DMS114 treated with DMSO at 0.1 percent for 48 hours (cell line): ENCODE measurements at regions not wholly inside any gene's neighbourhood (a gene's known extent, or its start where the extent isn't known, plus 50 kb on each side); places are given as distances from the start of the nearest gene placed in this dataset.
"Not testable (repeated sequence)": the region's sequence is repeated elsewhere in the genome, so short reads cannot be mapped to it uniquely, and the experiment has no call there.

Experiments used
- DNase-seq: peaks from one replicate; lab custom pipeline; 2025; ENCODE audit not compliant: unreplicated experiment; lab: John Stamatoyannopoulos, UW

DNA sequence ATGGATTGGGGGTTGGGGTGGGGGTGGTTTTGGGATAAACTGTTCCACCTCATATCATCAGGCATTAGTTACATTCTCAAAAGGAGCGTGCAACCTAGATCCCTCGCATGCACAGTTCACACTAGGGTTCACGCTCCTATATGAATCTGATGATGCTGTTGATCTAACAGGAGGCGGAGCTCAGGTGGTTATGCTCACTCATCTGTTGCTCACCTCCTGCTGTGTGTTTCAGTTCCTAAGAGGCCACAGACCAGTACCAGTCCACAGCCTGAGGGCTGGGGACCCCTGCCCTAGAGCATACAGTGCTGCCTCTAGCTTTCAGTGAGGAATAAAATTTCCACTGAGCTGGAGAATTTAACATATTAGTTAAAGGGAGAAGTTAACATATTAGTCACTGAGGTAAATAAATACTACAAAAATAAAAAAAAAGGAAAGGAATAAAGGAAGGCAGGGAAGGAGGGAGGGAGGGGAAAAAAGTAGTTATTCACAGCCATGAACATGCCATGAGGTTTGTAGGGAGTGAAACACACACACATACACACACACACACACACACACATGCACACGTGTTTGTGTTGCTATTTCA, 612.7 kb upstream of the TBX3 start:
- DNase-seq, result no peak

DNA sequence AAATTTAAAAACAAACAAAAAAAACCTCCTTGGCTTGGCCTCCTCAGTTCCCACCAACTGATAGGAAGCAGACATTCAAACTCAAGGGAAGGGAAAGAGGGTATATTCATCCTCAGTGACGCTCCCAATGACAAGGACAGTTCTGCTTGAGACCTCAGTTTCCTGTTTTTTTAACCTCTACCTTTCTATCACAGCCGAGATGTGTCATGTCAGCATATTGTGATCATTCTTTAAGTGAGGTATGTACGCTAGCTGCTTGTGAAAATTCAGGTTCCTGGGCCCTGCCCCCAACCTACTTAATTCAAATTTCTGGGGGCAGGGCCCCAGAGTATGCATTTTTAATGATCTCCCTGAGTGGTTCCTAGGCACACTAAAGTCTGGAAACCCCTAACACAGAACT, 611.9 kb upstream of the TBX3 start:
- no peak for DNase-seq

- no peak for DNase-seq
Observed at GRCh38 chr12:115294453-115295133, 610.6 kb upstream of the TBX3 start.

GRCh38 chr12:115285429-115285828, 601.5 kb upstream of the TBX3 start:
- not testable (repeated sequence) for DNase-seq

DNA sequence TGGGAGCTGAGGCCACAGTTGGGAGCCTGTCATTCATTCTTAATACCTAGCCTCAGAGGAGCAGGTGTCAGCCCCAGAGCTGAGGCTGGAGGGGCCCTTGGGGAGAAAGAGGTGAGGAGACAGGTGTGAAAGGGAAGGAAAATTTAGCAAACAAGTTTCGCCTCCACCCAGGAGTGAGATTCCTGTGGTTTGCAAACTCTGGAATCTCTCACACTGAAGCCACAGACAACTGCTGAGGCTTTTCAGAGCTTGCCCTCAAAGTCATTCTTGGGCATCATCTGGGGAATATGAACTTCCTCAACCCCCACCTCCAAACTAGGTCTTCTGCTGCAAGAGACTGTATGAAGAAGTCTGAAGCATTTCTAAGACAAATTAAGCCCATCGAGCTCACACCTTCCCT, 589.5 kb upstream of the TBX3 start:
- no peak for DNase-seq

- DNase-seq, result no peak
Observed at GRCh38 chr12:115268451-115268850, 584.5 kb upstream of the TBX3 start.

- no peak for DNase-seq
Observed at GRCh38 chr12:115267891-115268290, 583.9 kb upstream of the TBX3 start.

DNA sequence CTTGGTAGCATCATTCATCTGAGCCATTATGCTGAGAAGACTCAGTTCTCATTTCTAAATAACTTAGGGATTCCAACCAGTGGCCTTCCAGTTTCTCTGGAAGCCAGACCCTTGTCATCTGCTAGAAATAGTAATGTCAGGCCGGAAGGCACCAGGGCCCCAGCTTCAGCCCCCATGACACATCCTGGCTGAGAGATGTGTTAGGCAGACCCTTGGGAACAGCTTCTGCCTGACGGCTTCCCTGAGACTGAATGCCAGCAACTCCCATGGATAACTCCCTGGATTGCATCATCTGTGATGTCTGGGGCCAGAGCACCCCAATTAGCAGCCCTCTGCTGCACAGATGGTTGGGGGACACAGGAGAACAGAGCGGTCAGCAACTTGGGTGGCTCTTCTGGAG, 583.5 kb upstream of the TBX3 start:
- no peak for DNase-seq

- no peak for DNase-seq
Observed at GRCh38 chr12:115264605-115265004, 580.6 kb upstream of the TBX3 start.

GRCh38 chr12:115261691-115262398, 577.9 kb upstream of the TBX3 start:
- no peak for DNase-seq

DNA sequence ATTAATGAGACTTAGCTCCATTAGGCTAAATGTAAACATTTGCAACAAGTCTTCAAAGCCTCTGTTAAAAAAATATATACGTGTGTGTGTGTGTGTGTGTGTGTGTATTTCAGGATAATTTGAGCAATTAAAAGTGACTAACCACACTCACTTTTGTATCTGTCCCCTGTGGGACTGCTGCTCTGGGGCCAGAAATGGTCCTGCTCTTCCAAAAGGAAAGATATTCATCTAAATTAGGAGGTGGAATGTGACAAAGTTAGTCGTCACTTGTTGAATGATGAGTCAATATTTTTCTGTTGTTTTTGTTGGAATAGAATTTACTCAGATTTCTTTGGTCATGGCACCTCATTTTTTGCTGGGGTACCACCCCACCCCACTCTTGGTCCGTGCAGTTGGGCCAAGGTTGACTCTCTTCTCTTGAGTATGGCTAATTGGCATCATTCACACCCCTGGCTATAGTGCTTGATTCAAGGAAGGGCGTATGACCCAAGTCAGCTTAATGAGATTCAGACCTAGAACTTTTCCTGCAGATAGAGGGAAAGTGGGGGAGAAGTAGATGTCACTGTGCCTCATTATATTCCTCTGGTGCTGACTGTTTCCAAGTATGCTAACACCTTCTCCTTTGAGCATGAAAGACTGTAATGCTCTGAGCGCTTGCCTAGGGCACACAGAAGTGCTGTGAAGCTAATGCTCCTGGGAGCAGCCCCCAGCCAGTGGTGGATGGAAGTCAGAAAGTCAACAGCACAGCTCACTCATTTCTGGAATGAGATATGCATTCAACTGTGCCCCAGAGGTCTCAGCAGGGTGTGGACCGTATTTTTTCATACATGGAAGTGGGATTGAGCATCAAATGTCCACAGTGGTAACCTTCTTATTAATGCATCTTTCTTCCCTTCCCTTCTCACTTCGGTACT, 577.0 kb upstream of the TBX3 start:
- no peak for DNase-seq

GRCh38 chr12:115259968-115260747, 576.2 kb upstream of the TBX3 start:
- no peak for DNase-seq

DNA sequence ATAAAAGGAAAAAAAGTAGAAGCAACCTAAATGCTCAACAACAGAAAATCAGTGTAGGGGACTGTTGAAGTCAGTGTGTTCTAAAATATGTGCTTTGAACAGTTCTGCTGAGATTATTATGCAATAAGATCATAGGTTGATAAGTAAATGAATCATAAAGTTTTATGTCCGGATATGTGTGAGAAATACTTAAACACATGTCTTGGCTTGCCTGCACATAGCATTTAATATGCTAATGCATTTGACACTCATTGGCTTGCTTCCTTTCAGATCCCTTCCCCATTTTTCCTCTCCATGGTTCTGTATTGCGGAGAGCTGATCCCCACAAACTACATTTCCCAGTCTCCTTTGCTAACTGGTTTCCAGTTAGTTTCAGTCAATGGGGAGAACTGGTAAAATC, 573.8 kb upstream of the TBX3 start:
- no peak for DNase-seq

GRCh38 chr12:115255962-115256361, 572.0 kb upstream of the TBX3 start:
- no peak for DNase-seq

- DNase-seq, result no peak
Observed at GRCh38 chr12:115255257-115255656, 571.3 kb upstream of the TBX3 start.

GRCh38 chr12:115253049-115253448, 569.1 kb upstream of the TBX3 start:
- no peak for DNase-seq

GRCh38 chr12:115251727-115252126, 567.8 kb upstream of the TBX3 start:
- no peak for DNase-seq

- DNase-seq, result no peak
Observed at GRCh38 chr12:115249671-115250278, 565.8 kb upstream of the TBX3 start.

DNA sequence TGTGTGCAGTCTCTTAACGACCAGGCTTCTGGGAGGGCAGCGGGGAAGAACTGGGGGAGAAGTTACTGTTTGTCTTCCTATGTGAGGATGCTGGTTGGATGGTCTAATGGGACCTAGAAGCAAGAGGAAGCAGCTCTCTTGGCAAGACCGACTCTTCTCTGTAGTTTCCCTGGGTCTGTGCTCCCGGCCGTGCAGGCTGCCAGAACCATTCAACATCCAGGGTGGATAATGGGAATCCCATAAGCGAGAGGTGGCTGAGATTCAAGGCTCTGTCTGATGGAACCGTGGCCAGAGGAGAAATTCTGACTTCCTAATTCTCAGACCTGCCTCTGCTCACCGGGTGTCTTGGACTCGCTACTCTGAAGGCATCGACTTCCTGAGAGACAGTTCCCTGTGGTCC, 561.0 kb upstream of the TBX3 start:
- no peak for DNase-seq

DNA sequence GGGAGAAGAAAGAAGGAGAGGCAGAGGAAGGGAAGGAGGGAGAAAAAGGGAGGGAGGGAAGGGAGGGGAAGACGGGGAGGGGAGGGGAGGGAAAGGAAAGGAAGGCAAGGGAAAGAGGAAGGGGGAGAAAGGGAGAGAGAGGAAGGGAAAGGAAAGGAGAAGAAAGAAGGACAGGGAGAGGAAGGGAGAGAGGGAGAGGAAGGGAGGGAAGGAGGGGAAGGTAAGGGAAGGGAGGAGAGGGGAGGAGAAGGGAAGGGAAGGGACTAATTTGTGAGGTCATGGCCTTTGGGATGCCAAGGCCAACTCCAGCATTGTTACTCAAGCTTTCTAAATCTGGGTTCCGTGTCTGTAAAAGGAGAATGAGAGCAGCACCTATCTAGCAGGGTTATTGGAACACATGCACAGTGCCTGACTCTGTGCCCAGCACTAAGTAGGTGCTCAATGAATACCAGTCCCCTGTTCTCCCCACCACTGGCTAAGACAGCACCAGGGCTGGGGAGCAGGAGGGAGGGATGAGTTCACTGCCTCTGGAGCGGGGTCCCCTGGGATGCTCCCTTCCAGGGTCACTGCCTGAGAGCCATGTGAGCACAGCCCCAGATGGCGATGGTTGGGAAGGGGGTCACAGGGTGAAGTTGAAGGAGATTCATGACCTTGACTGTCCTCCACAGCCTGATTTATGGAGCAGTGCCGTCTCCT, 560.1 kb upstream of the TBX3 start:
- no peak for DNase-seq
